ENCODE measurements at regions not wholly inside any gene's neighbourhood (a gene's known extent, or its start where the extent isn't known, plus 50 kb on each side); places are given as distances from the start of the nearest gene placed in this dataset.
"Not testable (repeated sequence)": the region's sequence is repeated elsewhere in the genome, so short reads cannot be mapped to it uniquely, and the experiment has no call there.

- Histone ChIP-seq H3K79me2 (ENCODE audit: control insufficient read depth, insufficient read depth, low read length) (no peaks in the 10 kb centered on the region), H3K27ac (ENCODE audit: control insufficient read depth, insufficient read depth) (no peak overlapping the region), H3K4me2 (ENCODE audit: control insufficient read depth, insufficient read depth) (no peak overlapping the region), H3K4me1 (ENCODE audit: control insufficient read depth, insufficient read depth, low read length) (no peaks in the 10 kb centered on the region), H4K20me1 (ENCODE audit: control insufficient read depth, insufficient read depth) (no peaks in the 10 kb centered on the region), H3K4me3 (no peak overlapping the region), H3K9me3 (replicated peaks; ENCODE audit: control insufficient read depth, insufficient read depth, low read length) (no peaks in the 10 kb centered on the region; the same call in 2 of the 3 replicates), H3K9ac (ENCODE audit: control insufficient read depth, insufficient read depth, low read length) (no peak overlapping the region), H2AFZ (ENCODE audit: control insufficient read depth, low read depth, low read length) (no peak overlapping the region), H3K36me3 (ENCODE audit: control insufficient read depth in 2 of 2, insufficient read depth in 2 of 2, low read length in 1 of 2) (no peaks in the 10 kb centered on the region), H3K27me3 (replicated peaks in 1 of 2; ENCODE audit: control insufficient read depth in 2 of 2, insufficient read depth in 2 of 2, low read length in 1 of 2) (0 out of 4 replicates have a peak, but pooled peaks cover 0 to 2% of the 10 kb centered on the region in 2 experiments)
- POLR2A ChIA-PET = no interaction called here
- WGBS (ENCODE audit: insufficient coverage, insufficient replicate concordance, low lambda C conversion rate, missing lambda C conversion rate) = 0% methylated on average over 3 of the region's 3 CpGs
- RAD21 ChIA-PET (ENCODE audit: unreplicated experiment) = no interaction called here
- ATAC-seq (no peak), FAIRE-seq (no peak), DNase-seq (ENCODE audit: low read depth, low spot score) (no peak)
- CTCF ChIA-PET = interaction anchor here (0.8 kb wide), 1 partner anchor 11 kb away, joined by 4 read pairs; no protein-coding TSS in a partner anchor
- SMC1A ChIA-PET (ENCODE audit: uncharacterized antibody, unreplicated experiment) = no interaction called here
- intact Hi-C loops (cut with micrococcal nuclease; ENCODE audit: unreplicated experiment) (no loop called here), in situ Hi-C loops (cut with MboI) (no loop called here)
- TF ChIP-seq ZNF217 (IDR thresholded peaks at IDR 0.05) = no peak
- TF ChIP-seq TCF7 (IDR thresholded peaks at IDR 0.05; ENCODE audit: borderline replicate concordance) = no peak
- no peak for TF ChIP-seq DPF2 (IDR thresholded peaks at IDR 0.05)
- no peak for TF ChIP-seq TAF1 (IDR thresholded peaks at IDR 0.05; ENCODE audit: borderline replicate concordance, low read depth, low read length)
- no peak for TF ChIP-seq JUNB (IDR thresholded peaks at IDR 0.05)
- TF ChIP-seq SPI1 (IDR thresholded peaks at IDR 0.05; ENCODE audit: borderline replicate concordance, insufficient read depth, low read depth, low read length) = no peak
- TF ChIP-seq E2F8 (IDR thresholded peaks at IDR 0.05; ENCODE audit: low read depth, partially characterized antibody) = no peak
- TF ChIP-seq SREBF2 (IDR thresholded peaks at IDR 0.05; ENCODE audit: low read length) = no peak
- BruUV-seq (replicated peaks) = no TSS peak
Measured at GRCh38 chr12:114025935-114026334, 59.8 kb upstream of the RBM19 start.

GRCh38 chr12:114022081-114022480 lies 56.0 kb upstream of the RBM19 start:
- DNase-seq (ENCODE audit: low read depth, low spot score); POLR2A ChIA-PET; CTCF ChIA-PET; H3K9me3 ChIP-seq (replicated peaks; ENCODE audit: control insufficient read depth, insufficient read depth, low read length); H3K79me2 ChIP-seq (ENCODE audit: control insufficient read depth, insufficient read depth, low read length); H3K27ac ChIP-seq (ENCODE audit: control insufficient read depth, insufficient read depth); intact Hi-C loops (cut with micrococcal nuclease; ENCODE audit: unreplicated experiment); H2AFZ ChIP-seq (ENCODE audit: control insufficient read depth, low read depth, low read length); H3K27me3 ChIP-seq (replicated peaks in 1 of 2; ENCODE audit: control insufficient read depth in 2 of 2, insufficient read depth in 2 of 2, low read length in 1 of 2); H3K9ac ChIP-seq (ENCODE audit: control insufficient read depth, insufficient read depth, low read length); H3K4me1 ChIP-seq (ENCODE audit: control insufficient read depth, insufficient read depth, low read length); H3K4me2 ChIP-seq (ENCODE audit: control insufficient read depth, insufficient read depth); H4K20me1 ChIP-seq (ENCODE audit: control insufficient read depth, insufficient read depth); SMC1A ChIA-PET (ENCODE audit: uncharacterized antibody, unreplicated experiment); RAD21 ChIA-PET (ENCODE audit: unreplicated experiment); H3K36me3 ChIP-seq (ENCODE audit: control insufficient read depth in 2 of 2, insufficient read depth in 2 of 2, low read length in 1 of 2); BruUV-seq (replicated peaks); in situ Hi-C loops (cut with MboI); ATAC-seq; FAIRE-seq; H3K4me3 ChIP-seq: not testable (repeated sequence)
- WGBS (ENCODE audit: insufficient coverage, insufficient replicate concordance, low lambda C conversion rate, missing lambda C conversion rate) = 47% methylated on average over 5 of the region's 5 CpGs

Data from GM12878 (cell line).